GM10266 (cell line): ENCODE measurements at regions not wholly inside any gene's neighbourhood (a gene's known extent, or its start where the extent isn't known, plus 50 kb on each side); places are given as distances from the start of the nearest gene placed in this dataset.
"Not testable (repeated sequence)": the region's sequence is repeated elsewhere in the genome, so short reads cannot be mapped to it uniquely, and the experiment has no call there.

Experiments
- DNase-seq: peaks from one replicate; pipeline ENCODE4 v3.0.0; 2012; ENCODE audit errors: extremely low spot score
- CTCF ChIP-seq: IDR thresholded peaks from 2 replicates; pipeline ENCODE4 v1.5.1; 2012; ENCODE audit warnings: mild to moderate bottlenecking, low read depth; ENCODE audit not compliant: control insufficient read depth, insufficient read depth; ENCODE audit errors: missing control alignments

DNA sequence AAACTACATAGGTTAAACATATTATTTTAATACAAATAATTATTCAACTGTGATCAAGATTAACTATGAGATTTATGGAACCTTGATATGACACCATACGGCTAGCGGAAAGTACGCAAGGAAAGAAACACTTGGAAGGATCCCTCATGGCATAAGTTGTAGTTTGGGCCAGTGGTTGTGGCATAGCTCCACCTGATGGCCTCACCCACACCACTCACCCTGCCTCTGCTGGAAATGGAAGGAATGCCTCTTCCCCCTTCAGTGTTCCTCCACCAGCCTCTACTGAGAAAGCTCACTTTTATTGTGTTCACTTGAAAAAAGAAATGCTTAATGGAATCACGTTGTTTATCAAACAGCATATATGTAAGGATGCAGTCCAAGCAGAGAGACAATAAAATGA lies 86.4 kb downstream of the BMP15 start:
- TF ChIP-seq CTCF = no peak

DNA sequence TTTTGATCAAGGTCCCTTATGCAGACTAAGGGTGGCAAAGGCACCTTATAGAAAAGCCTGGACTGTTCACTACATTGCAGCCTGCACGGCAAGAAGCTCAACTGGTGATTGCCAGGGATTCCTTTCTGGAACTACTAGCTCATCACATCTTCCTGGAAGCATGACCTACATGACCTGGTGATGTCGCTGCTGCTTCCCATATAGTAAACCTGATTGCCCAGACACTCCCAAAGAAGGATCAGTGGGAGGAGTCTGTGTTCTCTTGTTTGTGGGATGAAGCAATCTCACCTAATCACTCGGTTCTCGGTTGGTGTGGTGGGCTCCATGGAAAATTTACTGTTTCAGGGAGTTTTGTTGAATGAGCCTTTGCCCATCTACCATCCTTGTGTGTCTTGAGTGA lies 89.8 kb downstream of the BMP15 start:
- not testable (repeated sequence) for DNase-seq

More for the DNA sequence above, 86.4 kb downstream of the BMP15 start:
- DNase-seq = no peak

GRCh38 chrX:51001733-51002632 lies 91.4 kb downstream of the BMP15 start:
- not testable (repeated sequence) for DNase-seq

DNA sequence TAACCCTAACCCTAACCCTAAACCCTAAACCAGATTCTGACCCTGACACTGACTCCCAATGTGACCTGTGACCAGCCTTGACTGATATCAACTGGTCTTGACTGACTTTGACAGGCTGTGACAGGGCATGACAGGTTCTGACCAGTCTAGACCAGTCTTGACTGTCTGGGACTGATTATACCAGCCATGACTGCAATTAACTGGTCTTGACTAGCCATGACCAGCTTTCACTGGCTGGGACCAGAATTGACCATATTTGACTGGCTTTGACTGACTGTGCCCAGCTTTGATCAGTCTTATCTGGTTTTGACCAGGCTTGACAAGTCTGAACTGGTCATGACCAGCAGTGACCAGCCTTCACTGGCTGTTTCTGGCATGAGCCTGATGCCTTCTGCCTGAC lies 95.5 kb downstream of the BMP15 start:
- no peak for TF ChIP-seq CTCF
- no peak for DNase-seq

DNA sequence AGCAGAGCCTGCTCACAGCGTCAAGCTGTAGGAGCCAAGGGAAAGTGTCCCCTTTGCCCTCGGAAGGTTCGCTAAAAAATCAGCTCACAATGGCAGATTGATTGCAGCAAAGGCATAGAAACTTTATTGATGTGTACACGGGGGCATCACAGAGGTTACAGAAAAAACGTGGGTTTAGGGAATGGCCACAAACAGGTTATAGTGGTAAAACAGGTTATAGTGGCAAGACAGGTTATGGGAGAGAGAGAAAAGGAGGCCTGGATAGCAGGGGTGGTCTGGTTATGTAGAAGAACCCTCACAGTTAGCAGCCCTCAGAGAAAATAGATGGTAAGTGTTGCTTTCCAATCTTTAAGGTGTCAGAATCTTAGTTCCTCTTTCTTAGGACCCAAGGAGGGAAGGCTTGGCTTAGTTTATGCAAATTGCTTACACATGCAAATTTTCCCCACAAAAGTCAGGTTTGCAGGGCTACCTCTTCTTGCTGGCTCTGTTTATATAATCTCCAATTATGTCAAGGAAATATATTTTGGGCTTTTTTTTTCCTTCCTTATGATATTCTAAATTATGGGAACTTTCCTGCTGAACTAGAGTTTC lies 113.7 kb downstream of the BMP15 start:
- no peak for DNase-seq
- no peak for TF ChIP-seq CTCF

DNA sequence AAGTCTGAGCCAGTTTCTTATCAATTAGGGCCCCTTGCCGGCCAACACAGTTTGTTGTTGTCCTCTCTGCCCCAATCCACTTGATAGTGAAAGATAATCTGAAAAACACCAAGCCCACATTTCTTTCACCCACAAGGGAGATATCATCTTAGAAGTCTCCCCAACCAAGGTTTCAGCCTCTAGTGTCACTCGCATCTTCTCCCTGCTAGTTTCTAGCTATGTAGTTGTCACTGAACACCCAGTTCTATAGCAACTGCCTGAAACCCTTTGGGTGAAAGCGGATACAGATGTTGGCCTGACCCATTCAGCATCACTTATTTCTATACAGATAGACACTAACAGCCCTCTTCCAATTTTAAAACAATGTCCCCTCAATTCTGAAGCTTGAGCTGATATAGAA lies 116.3 kb downstream of the BMP15 start:
- TF ChIP-seq CTCF = no peak
- DNase-seq = no peak

DNA sequence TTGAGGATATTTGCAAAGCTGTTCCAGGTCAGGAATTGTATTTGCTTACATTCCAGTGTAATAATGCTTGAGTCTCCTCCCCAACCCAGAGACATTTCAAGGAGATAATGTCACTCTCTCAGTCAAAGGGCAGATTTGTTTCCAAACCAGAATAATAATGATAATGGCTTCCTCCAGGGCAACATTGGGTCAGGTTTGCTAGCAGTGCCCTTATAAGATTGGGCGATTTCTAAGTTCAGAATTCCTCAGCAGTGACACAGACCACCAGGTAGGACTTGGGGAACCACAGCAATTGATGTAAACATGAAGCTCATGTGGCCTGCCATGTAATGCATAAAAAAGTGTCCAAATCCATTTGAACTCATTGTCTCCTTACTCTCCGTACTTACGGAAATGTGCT lies 125.2 kb downstream of the BMP15 start:
- DNase-seq = no peak
- TF ChIP-seq CTCF = no peak

DNA sequence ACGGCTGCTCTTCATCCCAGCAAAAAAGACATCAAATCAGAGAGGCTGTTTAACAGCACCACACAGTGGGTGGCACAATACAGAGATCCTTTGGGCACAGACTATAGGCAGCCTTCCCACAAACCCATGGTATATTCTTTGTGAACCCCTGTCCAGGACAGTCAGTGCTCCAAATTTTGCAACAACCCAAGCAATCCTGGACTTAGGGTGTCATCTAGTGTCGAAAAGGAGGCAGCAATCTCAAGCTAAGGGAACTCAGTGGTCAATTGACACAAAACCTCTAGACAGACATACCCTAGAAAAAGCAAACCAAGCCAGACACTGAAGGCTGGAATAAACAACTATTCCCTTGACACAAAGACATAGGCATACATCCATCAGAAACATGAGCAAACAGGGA lies 137.4 kb downstream of the BMP15 start:
- DNase-seq = no peak
- TF ChIP-seq CTCF = peak; percentile 11
